ENCODE measurements at regions not wholly inside any gene's neighbourhood (a gene's known extent, or its start where the extent isn't known, plus 50 kb on each side); places are given as distances from the start of the nearest gene placed in this dataset.

- in situ Hi-C loops (cut with MboI) (no loop called here), intact Hi-C loops (cut with micrococcal nuclease) (loop anchor here (10.0 kb wide), 1 partner anchor 131 kb away; no protein-coding TSS in a partner anchor)
- ATAC-seq, result no peak
- no peak overlapping the region for H3K27ac ChIP-seq (ENCODE audit: extremely low read depth, low read depth, low read length)
- no peak for FAIRE-seq
- ChIA-PET CTCF (ENCODE audit: low intra/inter-chr PET ratio) (no interaction called here), POLR2A (no interaction called here)
- H3K9ac ChIP-seq (ENCODE audit: insufficient read depth in 1 of 2, low read depth in 2 of 2, low read length in 2 of 2), result no peak overlapping the region
- no peak overlapping the region for H3K4me2 ChIP-seq (ENCODE audit: insufficient read depth, low read length)
- no peaks in the 10 kb centered on the region for H3K9me3 ChIP-seq (replicated peaks; ENCODE audit: control insufficient read depth, insufficient read depth, low read depth, low read length)
- 82% methylated on average over 2 of the region's 2 CpGs for WGBS (ENCODE audit: insufficient coverage, low coverage, missing lambda C conversion rate)
- H3K36me3 ChIP-seq (ENCODE audit: control insufficient read depth, insufficient read depth, low read length), result peaks cover 24% of the 10 kb centered on the region; the same call in 2 of the 3 replicates
- peaks cover 0 to 11% of the 10 kb centered on the region in 2 experiments; a peak in 3 of 5 replicates for H3K4me1 ChIP-seq (replicated peaks in 1 of 2; ENCODE audit: control insufficient read depth in 2 of 2, insufficient read depth in 2 of 2, low read length in 2 of 2)
- peaks cover 15% of the 10 kb centered on the region; the same call in 2 of the 3 replicates for H3K79me2 ChIP-seq (ENCODE audit: control insufficient read depth, insufficient read depth, low read length)
- no peak overlapping the region for H2AFZ ChIP-seq (ENCODE audit: low read depth, low read length)
- no peaks in the 10 kb centered on the region for H3K9me1 ChIP-seq (ENCODE audit: control insufficient read depth, insufficient read depth, low read length)
- no peaks in the 10 kb centered on the region for H3K27me3 ChIP-seq (ENCODE audit: control insufficient read depth in 2 of 2, insufficient read depth in 2 of 2, low read length in 2 of 2)
- H4K20me1 ChIP-seq (replicated peaks; ENCODE audit: control insufficient read depth, insufficient read depth, low read length), result no peaks in the 10 kb centered on the region
- TF ChIP-seq ZNF184 (CRISPR knock-in tag; IDR thresholded peaks at IDR 0.05), result no peak
- no peak for TF ChIP-seq ZNF655 (CRISPR knock-in tag; IDR thresholded peaks at IDR 0.05)
- no peak for TF ChIP-seq PCBP2 (IDR thresholded peaks at IDR 0.05; ENCODE audit: low read depth, low read length, poor library complexity, severe bottlenecking)
- no peak for TF ChIP-seq TBP (optimal IDR thresholded peaks at IDR 0.05; ENCODE audit: low read depth, low read length)
- TF ChIP-seq ZBTB12 (CRISPR knock-in tag; IDR thresholded peaks at IDR 0.05), result no peak
- no peak for TF ChIP-seq SP1 (CRISPR knock-in tag; IDR thresholded peaks at IDR 0.05)
- TF ChIP-seq HDAC6 (IDR thresholded peaks at IDR 0.05; ENCODE audit: low read depth, low read length), result no peak
- no peak for TF ChIP-seq NONO (IDR thresholded peaks at IDR 0.05; ENCODE audit: low read depth in 2 of 2, low read length in 1 of 2)
- no peak for TF ChIP-seq MEIS2 (IDR thresholded peaks at IDR 0.05; ENCODE audit: partially characterized antibody)
- no peak for TF ChIP-seq RBM15 (IDR thresholded peaks at IDR 0.05; ENCODE audit: insufficient read depth, low read length)
- no peak for TF ChIP-seq IRF9 (tag; IDR thresholded peaks at IDR 0.05)
- TF ChIP-seq ZZZ3 (IDR thresholded peaks at IDR 0.05), result no peak
- TF ChIP-seq SIN3B (IDR thresholded peaks at IDR 0.05; ENCODE audit: low read depth), result no peak
- no peak for TF ChIP-seq ZFX (CRISPR knock-in tag; IDR thresholded peaks at IDR 0.05)
- TF ChIP-seq ESRRA (IDR thresholded peaks at IDR 0.05; ENCODE audit: borderline replicate concordance, low read depth), result no peak
- TF ChIP-seq RFX1 (IDR thresholded peaks at IDR 0.05), result no peak
- no peak for TF ChIP-seq ZNF561 (CRISPR knock-in tag; conservative IDR thresholded peaks at IDR 0.05)
- TF ChIP-seq, protein P1, sequence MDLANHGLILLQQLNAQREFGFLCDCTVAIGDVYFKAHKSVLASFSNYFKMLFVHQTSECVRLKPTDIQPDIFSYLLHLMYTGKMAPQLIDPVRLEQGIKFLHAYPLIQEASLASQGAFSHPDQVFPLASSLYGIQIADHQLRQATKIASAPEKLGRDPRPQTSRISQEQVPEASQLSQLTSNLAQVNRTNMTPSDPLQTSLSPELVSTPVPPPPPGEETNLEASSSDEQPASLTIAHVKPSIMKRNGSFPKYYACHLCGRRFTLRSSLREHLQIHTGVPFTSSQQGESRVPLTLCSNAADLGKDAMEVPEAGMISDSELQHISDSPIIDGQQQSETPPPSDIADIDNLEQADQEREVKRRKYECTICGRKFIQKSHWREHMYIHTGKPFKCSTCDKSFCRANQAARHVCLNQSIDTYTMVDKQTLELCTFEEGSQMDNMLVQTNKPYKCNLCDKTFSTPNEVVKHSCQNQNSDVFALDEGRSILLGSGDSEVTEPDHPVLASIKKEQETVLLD (IDR thresholded peaks at IDR 0.05), result no peak
- no peak for TF ChIP-seq MYC (IDR thresholded peaks at IDR 0.05; ENCODE audit: low read depth, low read length)
- no peak for TF ChIP-seq MYC (CRISPR knock-in tag; IDR thresholded peaks at IDR 0.05; ENCODE audit: borderline replicate concordance, low read depth)
- no TSS peak for BruUV-seq (replicated peaks)
- no peak overlapping the region for H3K4me3 ChIP-seq
- DNase-seq (ENCODE audit: extremely low read depth in 1 of 4, low spot score in 3 of 4), result no peak
Observed at GRCh38 chrX:138853936-138854335, 142.4 kb upstream of the FGF13 start.
